Activated gamma-delta T cell treated with anti-CD3 and anti-CD28 coated beads, Interleukin-2, amount 50 U/mL, for 16 hours (primary cell): ENCODE measurements at regions not wholly inside any gene's neighbourhood (a gene's known extent, or its start where the extent isn't known, plus 50 kb on each side); places are given as distances from the start of the nearest gene placed in this dataset.
A peak's percentile ranks its signal among the peaks of the same experiment; 100 is the strongest.
"Not testable (repeated sequence)": the region's sequence is repeated elsewhere in the genome, so short reads cannot be mapped to it uniquely, and the experiment has no call there.

Source experiments
- DNase-seq: peaks from one replicate; pipeline ENCODE4 v3.0.0-alpha.2; 2020; ENCODE audit warnings: low read depth

GRCh38 chr21:31609081-31609480, 50.4 kb upstream of the SOD1 start:
- no peak for DNase-seq

- DNase-seq, result no peak
These were observed 51.7 kb upstream of the SOD1 start for GRCh38 chr21:31607791-31608190.

- DNase-seq, result no peak
These were observed 53.2 kb upstream of the SOD1 start for GRCh38 chr21:31606081-31606874.

DNA sequence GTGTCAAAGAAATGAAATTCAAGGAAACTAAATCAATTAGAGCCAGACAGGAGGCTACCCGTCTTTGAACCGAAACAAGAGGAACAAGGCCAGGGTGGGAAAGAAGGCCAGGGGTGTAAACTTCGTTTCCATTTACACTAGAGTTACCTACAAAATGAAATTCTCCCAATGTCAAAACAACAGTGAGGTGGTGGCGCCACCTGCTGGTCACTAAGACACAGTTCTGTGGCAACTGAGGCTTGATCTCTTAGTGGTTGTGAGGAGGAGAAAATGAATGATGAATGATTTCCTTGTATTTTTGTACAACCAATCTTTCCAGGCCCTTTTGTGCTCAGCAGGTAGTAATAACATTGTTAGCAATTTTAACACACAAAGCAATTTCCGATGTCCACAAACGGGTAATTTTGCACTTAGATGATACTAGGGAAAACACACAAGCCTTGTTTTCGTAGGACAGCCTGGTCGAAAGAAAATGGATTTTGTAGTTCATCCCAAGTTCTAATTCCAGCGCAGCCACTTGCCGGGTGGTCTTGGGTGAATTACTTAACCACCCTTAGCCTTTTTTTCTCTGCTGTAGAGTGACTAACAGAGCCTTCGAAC, 54.8 kb upstream of the SOD1 start:
- DNase-seq, result peak; percentile 57

- DNase-seq, result no peak
These were observed 59.9 kb upstream of the SOD1 start for GRCh38 chr21:31599563-31599962.

- DNase-seq, result no peak
These were observed 60.5 kb upstream of the SOD1 start for GRCh38 chr21:31599013-31599412.

DNA sequence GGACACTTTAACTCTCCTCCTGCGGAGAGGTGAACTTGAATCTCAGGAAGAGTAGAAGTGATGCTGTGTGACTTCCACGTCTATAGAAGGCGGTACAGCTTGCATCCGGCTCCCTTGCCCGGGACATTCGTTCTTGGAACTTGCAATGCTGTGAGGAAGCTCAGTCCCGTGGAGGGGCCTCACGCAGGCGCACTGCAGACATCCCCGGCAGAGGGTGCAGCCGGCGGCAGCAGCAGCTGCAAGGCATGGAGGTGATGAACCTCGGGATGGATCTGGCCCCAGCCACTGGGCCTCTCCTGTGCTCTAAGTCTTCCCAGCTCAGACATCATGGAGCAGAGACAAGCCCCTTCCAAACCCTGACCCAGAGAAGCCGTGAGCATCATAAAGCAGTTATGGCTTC, 61.8 kb upstream of the SOD1 start:
- DNase-seq, result no peak

DNA sequence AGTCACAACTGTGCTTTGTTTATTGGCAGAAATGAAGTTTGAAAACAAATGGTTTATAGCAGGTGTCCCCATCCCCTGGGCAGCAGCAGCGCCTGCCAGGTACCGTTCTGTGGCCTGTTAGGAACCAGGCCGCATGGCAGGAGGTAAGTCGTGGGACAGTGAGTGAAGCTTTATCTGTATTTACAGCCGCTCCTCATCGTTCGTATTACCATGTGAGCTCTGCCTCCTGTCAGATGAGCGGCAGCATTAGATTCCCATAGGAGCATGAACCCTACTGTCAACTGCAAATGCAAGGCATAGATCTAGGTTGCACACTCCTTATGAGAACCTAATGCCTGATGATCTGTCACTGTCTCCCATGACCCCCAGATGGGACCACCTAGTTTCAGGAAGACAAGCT, 63.4 kb upstream of the SOD1 start:
- DNase-seq, result no peak

DNA sequence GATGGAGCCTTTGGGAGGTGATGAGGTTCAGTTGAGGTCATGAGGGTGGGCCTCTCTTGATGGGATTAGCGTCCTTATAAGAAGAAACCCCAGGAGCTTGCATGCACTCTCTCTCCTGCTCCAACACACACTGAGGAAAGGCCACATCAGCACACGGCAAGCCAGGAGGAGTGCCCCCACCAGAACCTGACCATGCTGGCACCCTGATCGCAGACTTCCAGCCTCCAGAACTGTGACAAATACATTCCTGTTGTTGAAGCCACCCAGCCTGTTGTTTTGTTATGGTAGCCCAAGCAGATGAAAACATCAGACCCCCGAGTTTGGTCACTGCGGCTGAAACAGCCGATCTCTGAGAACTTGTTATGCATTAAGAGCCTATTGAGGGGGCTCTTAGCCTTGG, 64.8 kb upstream of the SOD1 start:
- no peak for DNase-seq

DNA sequence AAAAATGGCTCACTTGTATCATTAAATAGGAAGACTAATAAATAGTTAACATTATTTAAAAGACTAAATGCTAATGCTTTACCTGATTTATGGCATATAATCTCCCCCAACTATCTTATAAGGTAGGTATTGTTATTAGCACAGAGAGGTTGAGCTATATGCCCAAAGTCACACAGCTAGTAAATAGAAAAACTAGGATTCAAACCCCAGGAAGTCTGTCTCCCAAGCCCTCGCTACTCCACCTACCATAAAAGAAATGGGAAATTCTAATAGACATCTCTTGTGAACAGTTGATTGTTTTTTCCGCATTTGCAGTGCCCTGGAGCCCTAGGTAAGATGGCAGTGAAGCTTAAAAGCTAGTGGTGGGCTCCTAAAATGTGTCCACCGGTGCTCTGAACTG, 65.2 kb upstream of the SOD1 start:
- no peak for DNase-seq

DNA sequence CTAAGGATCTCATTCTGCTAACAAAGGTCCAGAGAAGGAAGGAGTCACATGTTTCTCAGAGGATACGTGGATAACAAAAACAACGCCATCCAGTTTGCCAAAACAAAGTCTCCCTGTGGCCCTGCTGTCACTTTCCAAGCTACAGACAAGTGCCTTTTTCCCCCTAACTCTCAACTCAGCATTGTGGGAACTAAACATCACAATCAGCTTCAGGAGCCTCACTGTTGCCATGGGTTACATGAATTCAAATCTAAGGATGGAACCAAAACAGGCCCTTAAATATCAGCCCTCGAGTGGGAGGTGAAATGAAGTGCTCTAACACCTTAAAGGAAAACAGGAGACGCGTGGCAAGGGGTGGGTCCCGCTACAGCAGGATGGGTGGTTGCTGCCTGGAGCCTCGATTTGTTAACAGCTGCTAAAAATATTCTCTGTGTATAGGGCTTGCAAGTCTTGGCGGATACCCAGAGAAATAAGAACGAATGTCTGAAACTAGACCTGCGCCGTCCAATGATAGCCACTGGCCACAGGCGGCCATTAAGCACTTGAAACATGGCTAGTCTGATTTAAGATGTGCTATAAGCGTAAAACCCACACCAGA, 66.4 kb upstream of the SOD1 start:
- no peak for DNase-seq

GRCh38 chr21:31592516-31592915, 67.0 kb upstream of the SOD1 start:
- no peak for DNase-seq

DNA sequence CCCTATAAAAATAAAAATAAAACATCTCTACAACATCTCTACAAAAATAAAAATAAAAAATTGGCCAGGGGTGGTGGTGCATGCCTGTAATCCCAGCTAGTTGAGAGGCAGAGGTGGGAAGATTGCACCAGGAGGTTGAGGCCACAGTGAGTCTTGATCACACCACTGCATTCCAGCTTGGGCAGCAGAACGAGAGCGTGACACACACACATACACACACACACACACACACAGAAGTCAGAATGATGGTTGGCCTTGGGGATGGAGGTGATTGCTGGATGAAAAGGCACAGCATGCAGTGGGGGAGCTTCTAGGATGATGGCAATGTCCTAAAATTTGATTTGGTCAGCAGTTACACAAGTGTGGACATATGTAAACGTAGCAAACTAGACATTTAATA, 69.7 kb upstream of the SOD1 start:
- no peak for DNase-seq

DNA sequence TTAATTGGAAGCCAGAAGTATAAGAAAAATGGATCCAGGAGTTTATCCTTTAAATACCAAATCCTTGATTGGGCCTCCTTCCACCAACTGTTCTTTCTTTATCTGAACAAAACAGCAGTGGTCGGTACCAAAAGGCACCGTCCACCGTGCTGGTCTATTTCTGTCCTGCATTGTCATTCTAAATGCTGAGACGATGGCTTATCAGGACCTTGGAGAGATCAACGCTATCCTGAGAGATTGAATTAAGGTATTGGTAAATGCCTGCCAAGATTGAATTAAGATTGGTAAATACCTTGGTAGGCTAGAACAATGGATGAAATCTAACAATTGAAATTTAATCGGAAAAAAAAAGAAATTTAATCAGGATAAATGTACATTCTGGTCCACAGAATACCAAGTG, 73.4 kb upstream of the SOD1 start:
- DNase-seq, result no peak

DNA sequence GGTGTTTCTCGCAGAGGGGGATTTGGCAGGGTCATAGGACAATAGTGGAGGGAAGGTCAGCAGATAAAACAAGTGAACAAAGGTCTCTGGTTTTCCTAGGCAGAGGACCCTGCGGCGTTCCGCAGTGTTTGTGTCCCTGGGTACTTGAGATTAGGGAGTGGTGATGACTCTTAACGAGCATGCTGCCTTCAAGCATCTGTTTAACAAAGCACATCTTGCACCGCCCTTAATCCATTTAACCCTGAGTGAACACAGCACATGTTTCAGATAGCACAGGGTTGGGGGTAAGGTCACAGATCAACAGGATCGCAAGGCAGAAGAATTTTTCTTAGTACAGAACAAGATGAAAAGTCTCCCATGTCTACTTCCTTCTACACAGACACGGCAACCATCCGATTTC, 75.6 kb upstream of the SOD1 start:
- not testable (repeated sequence) for DNase-seq

- no peak for DNase-seq
These were observed 76.0 kb upstream of the SOD1 start for GRCh38 chr21:31583498-31583897.

GRCh38 chr21:31580866-31581276, 78.6 kb upstream of the SOD1 start:
- DNase-seq, result peak; percentile 63

DNA sequence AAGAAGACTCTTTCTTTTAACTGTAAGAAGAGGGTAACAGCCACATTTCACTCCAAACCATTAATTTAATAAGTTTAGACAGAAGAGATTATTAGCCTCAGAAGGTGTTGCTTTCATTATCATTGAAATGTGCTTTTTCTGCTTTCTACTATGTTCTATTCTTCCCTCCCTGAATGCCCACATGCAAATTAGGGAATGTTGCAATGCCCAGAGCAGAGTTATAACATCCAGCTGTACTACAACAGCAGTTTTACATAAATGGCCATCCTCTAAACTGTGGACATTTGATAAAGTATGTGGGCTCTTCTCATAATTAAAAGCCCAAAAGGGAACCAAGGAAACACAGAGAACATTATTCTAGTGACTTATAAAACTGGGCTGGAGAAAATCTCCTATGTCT, 82.2 kb upstream of the SOD1 start:
- DNase-seq, result no peak

DNA sequence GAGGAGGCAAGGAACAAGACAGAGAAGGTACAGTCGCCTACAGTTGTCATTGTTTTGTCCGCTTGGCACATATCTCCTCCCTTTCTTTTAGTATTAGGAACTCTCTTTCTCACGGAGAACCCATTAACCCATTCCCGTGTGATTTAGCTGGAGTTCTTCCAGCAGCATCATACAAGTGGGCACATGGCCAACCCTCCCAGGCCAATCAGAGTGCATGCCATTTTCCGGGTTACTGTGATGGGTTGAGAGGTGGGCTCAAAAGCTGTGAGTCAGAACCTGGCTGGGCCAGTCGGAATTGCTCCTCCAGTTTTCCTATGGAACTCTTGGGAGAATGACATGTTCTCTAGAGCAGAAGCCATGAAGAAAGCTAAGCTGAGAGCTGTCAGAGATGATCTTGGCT, 83.1 kb upstream of the SOD1 start:
- no peak for DNase-seq

DNA sequence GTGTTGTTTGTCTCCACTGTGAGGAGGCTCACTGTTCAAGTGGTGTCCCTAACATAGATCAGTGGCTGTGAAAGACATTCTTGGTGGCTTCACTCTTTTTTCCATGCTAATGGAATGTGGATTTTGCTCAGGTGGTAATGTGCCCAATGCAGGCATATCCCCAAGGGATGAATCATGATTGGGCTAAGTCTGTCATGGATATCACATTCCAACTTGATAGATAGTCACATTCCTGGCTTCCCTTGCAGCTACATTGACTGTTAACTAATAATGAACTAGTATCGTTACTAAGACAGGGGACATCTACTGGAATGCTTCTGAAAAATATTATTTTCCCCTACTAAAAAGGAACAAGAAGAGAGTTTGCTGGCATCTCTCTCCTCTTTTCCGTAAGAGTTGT, 86.3 kb upstream of the SOD1 start:
- no peak for DNase-seq

GRCh38 chr21:31571879-31572278, 87.6 kb upstream of the SOD1 start:
- no peak for DNase-seq

- DNase-seq, result no peak
These were observed 88.5 kb upstream of the SOD1 start for GRCh38 chr21:31570824-31571566.

GRCh38 chr21:31566611-31567010, 92.9 kb upstream of the SOD1 start:
- DNase-seq, result no peak
